Motor neuron (in vitro differentiated cells): ENCODE measurements at regions not wholly inside any gene's neighbourhood (a gene's known extent, or its start where the extent isn't known, plus 50 kb on each side); places are given as distances from the start of the nearest gene placed in this dataset.
A peak's percentile ranks its signal among the peaks of the same experiment; 100 is the strongest.

ENCODE experiments used
- ATAC-seq, 8 experiments: fragments of 200-7000 bp; cut with Tn5 transposase; replicated peaks in 6 of 8; 2 replicates each; pipeline ENCODE4 v1.8.0; 2021; ENCODE audit warnings: mild to moderate bottlenecking in 8 of 8, moderate library complexity in 8 of 8
- H3K27ac ChIP-seq, 2 donors: fragments of 250-450 bp; sonication (Bioruptor Pico); 2 replicates each; pipeline ENCODE4 v1.9.0; 2021; ENCODE audit warnings: antibody characterized with exemption in 2 of 2, mild to moderate bottlenecking in 2 of 2, moderate library complexity in 1 of 2
- H3K4me1 ChIP-seq, 2 donors: fragments of 250-450 bp; sonication (Bioruptor Pico); replicated peaks in 1 of 2; 2 replicates each; pipeline ENCODE4 v1.6.1; 2021; ENCODE audit warnings: antibody characterized with exemption in 2 of 2, mild to moderate bottlenecking in 2 of 2, moderate library complexity in 1 of 2
- H3K4me3 ChIP-seq, 5 donors: fragments of 250-450 bp; sonication (Bioruptor Pico); 2 replicates each; pipeline ENCODE4 v1.9.0; 2021; ENCODE audit warnings: antibody characterized with exemption in 5 of 5, mild to moderate bottlenecking in 5 of 5, moderate library complexity in 4 of 5
- WGBS, 10 experiments: fragments of 450-650 bp; shearing (Covaris generic); methylation state at CpG; one replicate each; pipeline ENCODE4 v1.0.0; 2022; 5-methylcytosine and 5-hydroxymethylcytosine counted together
- in situ Hi-C, 9 experiments: fragments of 400-800 bp; cut with MboI; loops; one replicate each; pipeline ENCODE4 v1.15.0; 2021; ENCODE audit warnings: low sequenced_read_pairs in 9 of 9, low pct_unique_long_range_greater_than_20kb in 2 of 9; ENCODE audit not compliant: unreplicated experiment in 9 of 9

DNA sequence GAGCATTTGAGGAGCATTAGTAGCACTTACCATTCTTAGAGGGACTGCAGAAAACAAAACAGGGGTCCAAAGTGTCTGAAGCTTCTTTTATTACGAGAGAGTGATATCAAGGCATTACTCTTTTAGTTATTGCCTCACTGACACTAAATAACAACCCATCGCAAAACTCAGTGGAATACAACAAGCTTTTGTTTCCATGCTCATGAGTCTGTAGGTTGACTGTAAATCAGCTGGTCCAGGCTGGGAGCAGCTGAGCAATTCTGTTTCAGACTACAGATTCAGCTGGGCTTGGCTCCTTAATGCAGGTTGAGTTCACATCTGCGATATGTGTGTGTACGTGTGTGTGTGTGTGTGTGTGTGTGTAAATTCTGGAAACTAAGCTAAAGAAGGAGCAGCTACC, 501.8 kb upstream of the PKDCC start:
- ATAC-seq: no peak
- no peak overlapping the region for H3K27ac ChIP-seq
- in situ Hi-C loops: no loop called here

DNA sequence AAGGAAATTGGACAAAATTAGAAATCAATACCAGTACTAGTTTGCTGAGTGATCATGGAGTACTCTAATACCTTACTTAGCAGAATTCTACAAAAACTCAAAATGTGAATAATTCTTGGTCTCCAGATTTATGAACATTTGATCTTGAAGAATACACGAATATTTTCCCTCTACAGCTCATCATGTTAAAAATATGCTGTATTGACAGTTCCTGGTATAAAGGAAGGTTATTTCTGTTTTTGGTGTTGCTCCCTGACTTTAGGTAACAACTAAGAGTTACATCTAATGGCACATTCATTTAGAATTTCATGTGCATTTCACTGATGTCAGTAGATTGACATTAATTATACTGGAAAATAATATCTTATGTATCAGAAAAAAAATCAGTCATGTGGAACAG, 479.2 kb upstream of the PKDCC start:
- WGBS, 10 experiments: 0 to 89% (median 28%) methylated on average over 1 of the region's 1 CpG; no CpG with 5 or more reads in 2 of the 10 experiments
- Histone ChIP-seq H3K27ac (no peak overlapping the region), H3K4me3 (no peak overlapping the region), H3K4me1 (no peaks in the 10 kb centered on the region)
- no peak for ATAC-seq
- in situ Hi-C loops: no loop called here

More for the DNA sequence above, 501.8 kb upstream of the PKDCC start:
- Histone ChIP-seq H3K4me3 (no peak overlapping the region), H3K4me1 (peaks cover 0 to 2% of the 10 kb centered on the region in 2 donors)
- 50 to 100% (median 85%) methylated on average over 1 to 4 of the region's 4 CpGs; no CpG with 5 or more reads in 2 of the 10 experiments for WGBS, 10 experiments

DNA sequence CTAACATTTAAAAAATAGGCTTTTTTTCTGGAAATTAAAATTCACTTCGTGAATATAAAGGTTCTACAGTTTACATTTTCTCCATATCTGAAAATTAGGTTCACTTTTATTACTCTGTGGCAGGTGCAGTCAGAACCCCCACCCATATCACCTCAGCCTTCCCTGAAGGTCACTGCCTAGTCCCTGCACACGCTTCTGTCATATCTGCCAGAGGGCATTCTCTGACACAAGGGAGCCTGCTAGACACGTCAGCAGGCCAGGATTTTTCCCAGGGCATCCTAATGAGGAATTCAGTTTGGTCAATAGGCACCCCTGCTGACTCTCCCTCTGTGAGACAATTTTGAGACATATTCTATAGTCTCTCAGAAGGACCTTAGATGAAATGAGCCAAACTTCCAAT, 475.7 kb upstream of the PKDCC start:
- ATAC-seq: no peak
- in situ Hi-C loops: no loop called here
- Histone ChIP-seq H3K27ac (no peak overlapping the region), H3K4me1 (peaks cover 0 to 16% of the 10 kb centered on the region in 2 donors), H3K4me3 (no peak overlapping the region)
- 0 to 100% (median 37%) methylated on average over 1 to 3 of the region's 3 CpGs; no CpG with 5 or more reads in 2 of the 10 experiments for WGBS, 10 experiments

DNA sequence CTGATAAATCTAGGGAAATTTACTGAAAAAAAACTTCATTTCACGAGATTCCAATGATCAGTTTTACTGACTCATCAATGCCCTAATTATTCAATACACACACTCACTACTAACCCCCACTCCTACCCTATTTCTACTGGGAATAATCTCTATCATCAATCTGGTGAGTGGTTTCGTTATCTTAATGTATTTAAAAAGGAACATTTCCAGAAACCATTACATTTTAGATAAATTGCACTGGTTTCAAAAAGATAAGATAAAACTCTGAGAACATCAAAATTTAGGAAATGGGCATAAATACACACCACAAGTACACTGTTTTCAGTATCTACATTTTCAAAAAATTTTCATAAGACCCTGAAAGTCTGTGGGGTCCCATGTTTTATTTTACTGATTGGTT, 471.4 kb upstream of the PKDCC start:
- peak in 1 of 8 experiments; percentile 25 for ATAC-seq
- Histone ChIP-seq H3K27ac (no peak overlapping the region), H3K4me1 (peaks cover 0 to 16% of the 10 kb centered on the region in 2 donors), H3K4me3 (no peak overlapping the region)
- WGBS, 10 experiments: 0 to 87% (median 57%) methylated on average over 2 of the region's 2 CpGs; no CpG with 5 or more reads in 1 of the 10 experiments
- in situ Hi-C loops: no loop called here

DNA sequence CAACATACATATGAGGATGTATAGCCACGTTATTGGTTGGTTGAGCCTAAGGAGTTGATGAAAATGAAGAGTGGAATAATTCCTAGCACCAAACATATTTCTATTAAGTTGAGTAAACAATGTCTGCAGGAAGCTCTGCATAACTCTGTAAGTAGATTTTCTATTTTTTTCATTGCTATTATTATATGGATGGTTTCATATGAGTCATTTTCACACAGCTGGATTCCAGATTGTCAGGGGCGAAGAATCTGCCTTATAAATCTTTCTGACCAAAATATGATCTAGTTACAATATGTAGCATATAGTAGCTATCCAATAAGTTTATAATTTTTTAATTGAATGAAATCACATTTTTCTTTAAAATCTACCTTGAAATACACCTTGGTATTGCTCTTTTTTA, 468.0 kb upstream of the PKDCC start:
- no peak overlapping the region for H3K27ac ChIP-seq
- ATAC-seq: no peak
- no peak overlapping the region for H3K4me3 ChIP-seq
- 5 to 92% (median 75%) methylated on average over 1 to 2 of the region's 2 CpGs; no CpG with 5 or more reads in 1 of the 10 experiments for WGBS, 10 experiments
- in situ Hi-C loops: no loop called here
- peaks cover 0 to 14% of the 10 kb centered on the region in 2 donors for H3K4me1 ChIP-seq

DNA sequence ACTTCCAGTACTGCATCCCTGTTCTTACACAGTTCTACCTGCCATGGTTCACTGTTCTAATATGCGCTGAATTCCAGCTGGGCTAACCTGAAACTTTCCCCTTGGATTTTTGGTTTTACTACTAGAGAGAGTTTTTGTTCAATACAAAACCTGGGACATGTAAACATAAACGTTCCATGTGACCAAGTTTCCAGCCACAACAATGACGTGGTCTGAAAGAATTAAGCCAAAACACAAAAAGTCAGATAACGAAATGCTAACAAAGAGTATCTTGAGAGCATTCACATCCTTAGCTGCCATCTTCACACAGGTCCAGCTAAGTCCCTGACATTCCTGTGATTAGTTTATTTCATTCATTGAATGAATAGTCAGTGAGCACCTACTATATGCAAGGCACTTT, 467.0 kb upstream of the PKDCC start:
- H3K4me1 ChIP-seq: peaks cover 0 to 6% of the 10 kb centered on the region in 2 donors

DNA sequence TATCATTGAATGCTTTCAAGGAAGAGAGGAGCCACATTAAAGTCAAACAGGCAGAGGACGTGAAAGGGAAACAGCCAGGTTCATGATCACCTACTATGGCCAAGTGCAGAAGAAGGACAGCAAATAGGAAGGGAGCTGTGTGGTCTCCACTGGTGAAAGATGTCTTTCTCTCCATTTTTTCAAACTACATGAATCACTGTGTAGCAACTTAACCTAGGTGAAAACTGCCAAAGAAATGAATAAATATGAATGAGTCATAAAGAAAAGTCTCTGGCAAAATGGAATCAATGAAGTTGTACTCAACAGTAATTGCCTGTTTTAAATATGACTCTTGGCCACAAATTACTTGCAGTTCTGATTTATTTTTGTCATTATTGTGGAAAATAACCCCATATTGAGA, 452.6 kb upstream of the PKDCC start:
- peaks cover 0 to 2% of the 10 kb centered on the region in 2 donors for H3K4me1 ChIP-seq
- no peak overlapping the region for H3K27ac ChIP-seq
- ATAC-seq: peak in 3 of 8 experiments; percentile 31 to 87 (median 37)
- no peak overlapping the region for H3K4me3 ChIP-seq
- WGBS, 10 experiments: 0 to 80% (median 0%) methylated on average over 1 of the region's 1 CpG; no CpG with 5 or more reads in 1 of the 10 experiments
- in situ Hi-C loops: no loop called here

More for the DNA sequence above, 467.0 kb upstream of the PKDCC start:
- in situ Hi-C loops: no loop called here
- Histone ChIP-seq H3K27ac (no peak overlapping the region), H3K4me3 (no peak overlapping the region)
- 17 to 100% (median 67%) methylated on average over 1 to 4 of the region's 4 CpGs; no CpG with 5 or more reads in 1 of the 10 experiments for WGBS, 10 experiments
- no peak for ATAC-seq

DNA sequence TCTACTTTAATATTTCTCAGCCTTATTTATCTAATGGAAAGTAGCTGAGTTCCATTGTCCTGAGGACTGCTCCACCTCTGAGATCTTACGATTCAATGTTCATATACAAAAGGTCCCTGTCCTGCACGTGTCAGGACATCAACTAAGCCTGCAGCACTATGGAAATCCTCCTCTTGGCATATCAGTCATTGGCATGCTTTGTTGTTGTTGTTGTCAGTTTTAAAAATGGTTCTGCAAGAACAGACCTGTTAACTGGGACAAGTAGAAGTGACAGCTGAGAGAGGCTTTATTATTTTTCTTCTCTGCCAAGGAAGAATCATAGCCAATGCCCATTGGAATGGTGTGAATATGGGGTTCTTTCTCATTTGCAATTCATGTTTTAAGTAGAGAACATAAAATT, 450.1 kb upstream of the PKDCC start:
- H3K27ac ChIP-seq: no peak overlapping the region
- WGBS, 10 experiments: 0 to 86% (median 51%) methylated on average over 1 to 2 of the region's 2 CpGs; no CpG with 5 or more reads in 4 of the 10 experiments
- in situ Hi-C loops: no loop called here
- H3K4me1 ChIP-seq: peaks cover 0 to 2% of the 10 kb centered on the region in 2 donors
- H3K4me3 ChIP-seq: no peak overlapping the region
- ATAC-seq: no peak

DNA sequence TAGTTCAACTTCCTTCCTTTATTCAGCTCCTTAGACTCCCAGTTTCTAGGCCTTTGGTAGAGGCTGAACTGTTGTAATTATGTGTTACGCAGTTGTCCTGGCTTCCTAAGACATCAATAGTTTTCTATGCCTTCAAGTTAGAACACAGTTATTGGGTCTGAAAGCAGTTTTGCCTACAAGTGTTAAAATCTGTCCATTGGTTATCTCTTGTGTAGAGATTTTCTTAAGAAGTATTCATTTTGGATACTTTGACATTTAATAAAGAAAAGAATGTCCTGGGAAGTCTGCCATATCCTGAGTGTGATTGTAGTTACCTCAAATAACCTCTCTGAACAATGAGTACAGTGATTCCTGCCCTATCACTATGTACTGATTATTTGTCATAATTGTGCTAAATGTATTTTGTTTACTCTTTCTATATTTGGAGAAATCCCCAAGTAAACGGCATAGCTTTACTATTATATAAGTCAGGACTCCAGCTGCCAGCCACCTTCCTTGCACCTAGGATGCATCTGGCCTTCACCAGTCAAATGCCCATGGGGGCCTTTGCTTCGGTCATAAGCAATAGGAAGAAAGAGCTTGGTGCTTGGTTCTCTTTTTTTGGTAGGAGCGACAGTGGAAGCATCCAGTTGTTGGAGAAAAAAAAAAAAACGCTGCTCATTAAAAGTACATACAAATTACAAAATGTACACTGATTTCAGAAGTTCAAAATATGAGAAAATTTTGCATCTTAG, 449.5 kb upstream of the PKDCC start:
- peaks cover 0 to 2% of the 10 kb centered on the region in 2 donors for H3K4me1 ChIP-seq
- H3K27ac ChIP-seq: no peak overlapping the region
- 3 to 100% (median 86%) methylated on average over 2 to 5 of the region's 5 CpGs; no CpG with 5 or more reads in 1 of the 10 experiments for WGBS, 10 experiments
- no peak overlapping the region for H3K4me3 ChIP-seq
- no peak for ATAC-seq
- in situ Hi-C loops: no loop called here

DNA sequence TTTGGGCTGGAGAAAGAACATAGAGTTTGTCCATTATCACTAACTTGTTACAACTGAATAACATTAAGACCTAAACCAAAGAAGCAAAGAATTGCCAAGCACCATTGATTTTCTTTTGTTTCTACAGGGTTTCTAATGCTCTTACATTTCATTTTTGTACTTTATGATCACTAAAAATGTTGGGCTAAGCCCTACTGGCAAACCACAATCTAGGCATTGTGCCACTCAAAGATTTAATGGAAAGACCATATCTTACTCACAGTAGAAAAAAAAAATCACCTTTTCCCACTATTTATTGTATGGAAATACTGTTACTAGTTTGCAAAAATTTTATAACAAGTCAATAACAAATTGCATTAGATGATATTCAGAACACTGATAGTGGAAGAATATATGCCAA, 447.4 kb upstream of the PKDCC start:
- in situ Hi-C loops: no loop called here
- Histone ChIP-seq H3K4me3 (no peak overlapping the region), H3K27ac (no peak overlapping the region), H3K4me1 (peaks cover 0 to 2% of the 10 kb centered on the region in 2 donors)
- no peak for ATAC-seq

DNA sequence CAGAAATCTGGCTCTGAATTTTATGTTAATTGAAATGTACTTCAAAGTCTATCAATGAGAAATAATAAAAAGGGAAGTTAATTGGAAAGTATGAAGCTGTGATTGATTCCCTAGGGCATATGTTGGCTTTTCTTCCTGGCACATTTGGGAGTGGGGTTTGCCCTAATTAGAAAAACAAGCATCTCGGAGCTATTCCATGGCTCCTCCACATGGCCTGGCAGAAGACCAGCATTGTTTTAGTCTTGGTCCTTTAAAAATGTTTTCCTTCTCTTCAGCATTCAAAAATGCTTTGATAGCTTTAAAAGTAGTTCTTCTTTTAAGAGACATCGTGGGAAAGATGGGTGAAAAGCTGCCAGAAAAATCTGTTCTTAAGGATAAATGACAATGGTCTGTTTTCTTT, 445.5 kb upstream of the PKDCC start:
- in situ Hi-C loops: no loop called here
- Histone ChIP-seq H3K27ac (no peak overlapping the region), H3K4me3 (no peak overlapping the region), H3K4me1 (no peaks in the 10 kb centered on the region)
- ATAC-seq: no peak
- WGBS, 10 experiments: 0 to 92% (median 76%) methylated on average over 1 to 2 of the region's 2 CpGs; no CpG with 5 or more reads in 3 of the 10 experiments

DNA sequence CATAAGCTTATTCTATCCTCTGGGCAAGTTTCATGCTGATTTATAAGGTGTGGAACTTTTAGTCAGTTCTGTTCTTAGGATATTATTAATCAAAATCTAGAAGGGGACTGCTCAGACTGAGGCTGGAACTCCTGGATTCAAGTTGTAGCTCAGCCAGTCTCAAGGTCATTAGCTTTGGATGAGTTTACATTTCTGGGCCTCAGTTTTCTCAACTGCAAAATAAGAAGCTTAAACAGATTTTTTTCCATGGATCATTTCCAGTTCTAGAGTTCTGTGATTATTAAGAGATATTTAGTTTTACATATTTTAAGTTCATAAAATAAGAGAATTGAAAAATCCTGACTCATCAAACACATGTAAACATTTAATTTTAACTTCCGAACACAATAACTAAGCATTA, 442.5 kb upstream of the PKDCC start:
- no peak for ATAC-seq
- WGBS, 10 experiments: 0 to 100% (median 73%) methylated on average over 1 of the region's 1 CpG; no CpG with 5 or more reads in 2 of the 10 experiments

DNA sequence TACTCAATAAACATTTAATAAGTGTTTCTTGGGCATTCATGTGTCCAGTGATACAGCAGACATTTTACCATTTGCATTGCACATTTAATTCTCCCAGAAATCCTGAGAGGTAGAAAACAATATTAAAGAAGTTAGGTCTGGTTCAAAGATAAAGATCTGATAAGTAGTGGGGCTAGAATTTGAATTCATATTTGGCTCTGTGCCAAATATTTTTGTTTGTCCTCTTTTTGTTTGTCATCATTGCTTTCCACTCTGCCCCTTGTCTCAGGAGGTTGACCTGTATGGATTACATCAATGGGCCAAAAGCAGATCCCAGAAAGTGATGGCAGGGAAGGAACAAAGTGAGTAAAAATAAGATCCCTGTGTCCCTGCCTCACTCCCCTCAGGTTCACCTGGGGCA, 441.9 kb upstream of the PKDCC start:
- in situ Hi-C loops: no loop called here

More for the DNA sequence above, 442.5 kb upstream of the PKDCC start:
- H3K4me3 ChIP-seq: no peak overlapping the region
- H3K4me1 ChIP-seq: no peaks in the 10 kb centered on the region
- in situ Hi-C loops: no loop called here
- no peak overlapping the region for H3K27ac ChIP-seq

More for the DNA sequence above, 441.9 kb upstream of the PKDCC start:
- H3K4me3 ChIP-seq: no peak overlapping the region
- no peaks in the 10 kb centered on the region for H3K4me1 ChIP-seq
- no peak overlapping the region for H3K27ac ChIP-seq
- no peak for ATAC-seq
